ENCODE measurements at regions not wholly inside any gene's neighbourhood (a gene's known extent, or its start where the extent isn't known, plus 50 kb on each side); places are given as distances from the start of the nearest gene placed in this dataset.

DNA sequence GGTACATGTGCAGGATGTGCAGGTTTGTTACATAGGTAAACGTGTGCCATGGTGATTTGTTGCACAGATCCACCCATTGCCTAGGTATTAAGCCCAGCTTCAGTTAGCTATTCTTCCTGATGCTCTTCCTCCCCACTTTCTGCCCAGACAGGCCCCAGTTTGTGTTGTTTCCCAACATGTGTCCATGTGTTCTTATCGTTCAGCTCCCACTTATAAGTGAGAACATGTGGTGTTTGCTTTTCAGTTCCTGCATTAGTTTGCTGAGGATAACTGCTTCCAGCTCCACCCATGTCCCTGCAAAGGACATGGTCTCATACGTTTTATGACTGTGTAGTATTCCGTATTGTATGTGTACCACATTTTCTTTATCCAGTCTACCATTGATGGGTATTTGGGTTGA is 251.7 kb upstream of the NOVA1 start:
- Histone ChIP-seq H3K9me3 (no peaks in the 10 kb centered on the region), H3K36me3 (ENCODE audit: control insufficient read depth, insufficient read depth, low read length) (no peaks in the 10 kb centered on the region), H3K4me3 (ENCODE audit: low read depth, low read length) (no peak overlapping the region), H3K27me3 (replicated peaks; ENCODE audit: control insufficient read depth, insufficient read depth, low read length) (no peaks in the 10 kb centered on the region), H3K4me1 (no peaks in the 10 kb centered on the region)
- H3K27me3 Mint-ChIP-seq (ENCODE audit: insufficient read depth, unreplicated experiment), result no peaks in the 10 kb centered on the region
- intact Hi-C loops (cut with micrococcal nuclease; ENCODE audit: unreplicated experiment), result no loop called here
- H3K9me3 Mint-ChIP-seq (ENCODE audit: unreplicated experiment), result no peaks in the 10 kb centered on the region
- TF ChIP-seq, protein P1, sequence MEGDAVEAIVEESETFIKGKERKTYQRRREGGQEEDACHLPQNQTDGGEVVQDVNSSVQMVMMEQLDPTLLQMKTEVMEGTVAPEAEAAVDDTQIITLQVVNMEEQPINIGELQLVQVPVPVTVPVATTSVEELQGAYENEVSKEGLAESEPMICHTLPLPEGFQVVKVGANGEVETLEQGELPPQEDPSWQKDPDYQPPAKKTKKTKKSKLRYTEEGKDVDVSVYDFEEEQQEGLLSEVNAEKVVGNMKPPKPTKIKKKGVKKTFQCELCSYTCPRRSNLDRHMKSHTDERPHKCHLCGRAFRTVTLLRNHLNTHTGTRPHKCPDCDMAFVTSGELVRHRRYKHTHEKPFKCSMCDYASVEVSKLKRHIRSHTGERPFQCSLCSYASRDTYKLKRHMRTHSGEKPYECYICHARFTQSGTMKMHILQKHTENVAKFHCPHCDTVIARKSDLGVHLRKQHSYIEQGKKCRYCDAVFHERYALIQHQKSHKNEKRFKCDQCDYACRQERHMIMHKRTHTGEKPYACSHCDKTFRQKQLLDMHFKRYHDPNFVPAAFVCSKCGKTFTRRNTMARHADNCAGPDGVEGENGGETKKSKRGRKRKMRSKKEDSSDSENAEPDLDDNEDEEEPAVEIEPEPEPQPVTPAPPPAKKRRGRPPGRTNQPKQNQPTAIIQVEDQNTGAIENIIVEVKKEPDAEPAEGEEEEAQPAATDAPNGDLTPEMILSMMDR (IDR thresholded peaks at IDR 0.05; ENCODE audit: insufficient read depth in 1 of 2, low read depth in 1 of 2, low read length in 1 of 2, severe bottlenecking in 1 of 2, unreplicated experiment in 1 of 2), result no peak
- no peak overlapping the region for H3K27ac Mint-ChIP-seq (ENCODE audit: unreplicated experiment)
- peaks cover 12% of the 10 kb centered on the region for H3K4me1 Mint-ChIP-seq (ENCODE audit: low read depth, unreplicated experiment)
- CTCF ChIA-PET, result no interaction called here
- BruUV-seq (replicated peaks), result no TSS peak
- H3K36me3 Mint-ChIP-seq (ENCODE audit: insufficient read depth, unreplicated experiment), result no peaks in the 10 kb centered on the region
- DNase-seq, result no peak
- POLR2A ChIA-PET, result no interaction called here
- H3K4me3 Mint-ChIP-seq (ENCODE audit: unreplicated experiment), result no peak overlapping the region

DNA sequence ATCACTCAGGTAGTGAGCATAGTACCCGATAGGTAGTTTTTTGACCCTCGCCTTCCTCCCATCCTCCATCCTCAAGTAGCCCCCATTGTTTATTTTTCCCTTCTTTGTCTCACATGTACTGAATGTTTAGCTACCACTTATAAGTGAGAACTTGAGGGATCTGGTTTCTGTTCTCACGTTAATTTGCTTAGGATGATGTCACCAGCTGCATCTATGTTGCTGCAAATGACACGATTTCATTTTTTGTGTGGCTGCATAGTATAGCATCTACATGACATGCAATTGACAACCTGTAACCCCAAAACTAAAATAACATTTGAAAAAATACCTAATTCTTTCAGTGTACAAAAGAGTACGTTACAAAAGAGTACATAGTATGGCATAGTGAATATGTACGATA is 254.0 kb upstream of the NOVA1 start:
- no peak overlapping the region for H3K27ac Mint-ChIP-seq (ENCODE audit: unreplicated experiment)
- no peaks in the 10 kb centered on the region for H3K36me3 Mint-ChIP-seq (ENCODE audit: insufficient read depth, unreplicated experiment)
- no peaks in the 10 kb centered on the region for H3K27me3 Mint-ChIP-seq (ENCODE audit: insufficient read depth, unreplicated experiment)
- no peaks in the 10 kb centered on the region for H3K36me3 ChIP-seq (ENCODE audit: control insufficient read depth, insufficient read depth, low read length)
- no peaks in the 10 kb centered on the region for H3K4me1 ChIP-seq
- CTCF ChIA-PET, result no interaction called here
- POLR2A ChIA-PET, result no interaction called here
- H3K4me3 ChIP-seq (ENCODE audit: low read depth, low read length), result no peak overlapping the region
- intact Hi-C loops (cut with micrococcal nuclease; ENCODE audit: unreplicated experiment), result no loop called here
- TF ChIP-seq, protein P1 (IDR thresholded peaks at IDR 0.05; ENCODE audit: insufficient read depth in 1 of 2, low read depth in 1 of 2, low read length in 1 of 2, severe bottlenecking in 1 of 2, unreplicated experiment in 1 of 2), result no peak
- H3K9me3 ChIP-seq, result no peaks in the 10 kb centered on the region
- no peaks in the 10 kb centered on the region for H3K27me3 ChIP-seq (replicated peaks; ENCODE audit: control insufficient read depth, insufficient read depth, low read length)
- no peaks in the 10 kb centered on the region for H3K4me1 Mint-ChIP-seq (ENCODE audit: low read depth, unreplicated experiment)
- no TSS peak for BruUV-seq (replicated peaks)
- no peak for DNase-seq
- no peaks in the 10 kb centered on the region for H3K9me3 Mint-ChIP-seq (ENCODE audit: unreplicated experiment)
- H3K4me3 Mint-ChIP-seq (ENCODE audit: unreplicated experiment), result no peak overlapping the region

DNA sequence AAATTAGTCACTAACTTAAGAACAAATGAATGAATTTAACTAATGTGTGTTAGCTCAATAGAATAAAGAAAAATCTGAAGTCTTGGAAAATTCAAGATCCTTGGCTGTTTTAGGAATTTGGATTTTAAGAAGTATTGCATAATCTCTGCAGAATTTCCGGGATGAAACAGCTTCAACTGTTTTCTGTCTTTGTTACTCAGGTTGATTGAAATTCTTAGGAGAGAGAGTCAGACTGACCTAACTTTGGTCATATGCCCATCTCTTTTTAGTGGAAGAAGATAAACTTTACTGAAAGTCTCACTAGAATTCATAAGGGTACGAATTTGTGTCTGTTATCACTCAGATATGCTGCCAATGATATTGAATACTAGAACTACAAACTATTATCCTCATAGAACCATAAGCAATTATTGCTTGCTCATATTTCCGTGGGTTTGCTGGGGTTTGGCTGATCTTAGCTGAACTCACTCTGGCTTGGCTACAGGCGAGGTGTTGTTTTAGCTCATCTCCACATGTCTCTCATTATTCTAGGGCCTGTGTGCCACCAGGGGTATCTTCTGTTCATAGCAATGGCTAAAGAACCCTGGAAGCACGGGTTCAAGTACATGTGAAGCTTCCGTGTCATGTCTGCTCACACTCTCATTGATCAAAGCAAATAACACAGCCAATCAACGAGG is 257.4 kb upstream of the NOVA1 start:
- Mint-ChIP-seq H3K36me3 (ENCODE audit: insufficient read depth, unreplicated experiment) (no peaks in the 10 kb centered on the region), H3K9me3 (ENCODE audit: unreplicated experiment) (no peaks in the 10 kb centered on the region), H3K27me3 (ENCODE audit: insufficient read depth, unreplicated experiment) (no peaks in the 10 kb centered on the region), H3K4me3 (ENCODE audit: unreplicated experiment) (no peak overlapping the region), H3K27ac (ENCODE audit: unreplicated experiment) (no peak overlapping the region), H3K4me1 (ENCODE audit: low read depth, unreplicated experiment) (no peaks in the 10 kb centered on the region)
- intact Hi-C loops (cut with micrococcal nuclease; ENCODE audit: unreplicated experiment), result no loop called here
- no peaks in the 10 kb centered on the region for H3K36me3 ChIP-seq (ENCODE audit: control insufficient read depth, insufficient read depth, low read length)
- TF ChIP-seq, protein P1 (IDR thresholded peaks at IDR 0.05; ENCODE audit: insufficient read depth in 1 of 2, low read depth in 1 of 2, low read length in 1 of 2, severe bottlenecking in 1 of 2, unreplicated experiment in 1 of 2), result no peak
- no peak overlapping the region for H3K4me3 ChIP-seq (ENCODE audit: low read depth, low read length)
- H3K4me1 ChIP-seq, result no peaks in the 10 kb centered on the region
- ChIA-PET CTCF (no interaction called here), POLR2A (no interaction called here)
- DNase-seq, result no peak
- no peaks in the 10 kb centered on the region for H3K27me3 ChIP-seq (replicated peaks; ENCODE audit: control insufficient read depth, insufficient read depth, low read length)
- no peaks in the 10 kb centered on the region for H3K9me3 ChIP-seq
- no TSS peak for BruUV-seq (replicated peaks)

Data from Caco-2 (cell line).